ENCODE measurements at regions not wholly inside any gene's neighbourhood (a gene's known extent, or its start where the extent isn't known, plus 50 kb on each side); places are given as distances from the start of the nearest gene placed in this dataset.
"Not testable (repeated sequence)": the region's sequence is repeated elsewhere in the genome, so short reads cannot be mapped to it uniquely, and the experiment has no call there.

- no peak for TF ChIP-seq CTCF (IDR thresholded peaks at IDR 0.05)
- Histone ChIP-seq H3K27me3 (replicated peaks; ENCODE audit: insufficient read depth) (no peaks in the 10 kb centered on the region), H3K36me3 (no peaks in the 10 kb centered on the region), H3K27ac (no peak overlapping the region), H3K4me1 (ENCODE audit: control insufficient read depth in 1 of 2, low read depth in 2 of 2) (no peaks in the 10 kb centered on the region), H3K4me3 (no peak overlapping the region), H3K9me3 (no peaks in the 10 kb centered on the region)
- ATAC-seq (ENCODE audit: insufficient number of reproducible peaks, low FRiP score, low read depth) = no peak
- DNase-seq (ENCODE audit: low spot score) = no peak
These were observed 1017.8 kb upstream of the MIR17HG start for GRCh38 chr13:90329641-90330040.

- TF ChIP-seq CTCF (IDR thresholded peaks at IDR 0.05) = no peak
- no peak for DNase-seq (ENCODE audit: low spot score)
- ATAC-seq (ENCODE audit: insufficient number of reproducible peaks, low FRiP score, low read depth) = no peak
These were observed 1015.5 kb upstream of the MIR17HG start for GRCh38 chr13:90331974-90332373.

GRCh38 chr13:90336507-90336906 is 1011.0 kb upstream of the MIR17HG start:
- TF ChIP-seq CTCF (IDR thresholded peaks at IDR 0.05) = no peak
- DNase-seq (ENCODE audit: low spot score) = no peak
- H3K4me1 ChIP-seq (ENCODE audit: control insufficient read depth in 1 of 2, low read depth in 2 of 2) = no peaks in the 10 kb centered on the region
- no peaks in the 10 kb centered on the region for H3K36me3 ChIP-seq
- H3K27me3 ChIP-seq (replicated peaks; ENCODE audit: insufficient read depth) = no peaks in the 10 kb centered on the region
- H3K4me3 ChIP-seq = no peak overlapping the region
- ATAC-seq (ENCODE audit: insufficient number of reproducible peaks, low FRiP score, low read depth) = no peak
- peaks cover 2% of the 10 kb centered on the region for H3K9me3 ChIP-seq
- H3K27ac ChIP-seq = no peak overlapping the region

More at GRCh38 chr13:90331974-90332373, 1015.5 kb upstream of the MIR17HG start:
- no peaks in the 10 kb centered on the region for H3K27me3 ChIP-seq (replicated peaks; ENCODE audit: insufficient read depth)
- no peak overlapping the region for H3K27ac ChIP-seq
- no peak overlapping the region for H3K4me3 ChIP-seq
- no peaks in the 10 kb centered on the region for H3K36me3 ChIP-seq
- no peaks in the 10 kb centered on the region for H3K9me3 ChIP-seq
- no peaks in the 10 kb centered on the region for H3K4me1 ChIP-seq (ENCODE audit: control insufficient read depth in 1 of 2, low read depth in 2 of 2)

GRCh38 chr13:90341348-90341747 is 1006.1 kb upstream of the MIR17HG start:
- not testable (repeated sequence) for H3K27ac ChIP-seq; H3K27me3 ChIP-seq (replicated peaks; ENCODE audit: insufficient read depth); H3K9me3 ChIP-seq; DNase-seq (ENCODE audit: low spot score); H3K4me1 ChIP-seq (ENCODE audit: control insufficient read depth in 1 of 2, low read depth in 2 of 2); H3K4me3 ChIP-seq; ATAC-seq (ENCODE audit: insufficient number of reproducible peaks, low FRiP score, low read depth); H3K36me3 ChIP-seq

GRCh38 chr13:90348477-90349136 is 998.9 kb upstream of the MIR17HG start:
- H3K4me3 ChIP-seq; H3K4me1 ChIP-seq (ENCODE audit: control insufficient read depth in 1 of 2, low read depth in 2 of 2); DNase-seq (ENCODE audit: low spot score); H3K27ac ChIP-seq; H3K27me3 ChIP-seq (replicated peaks; ENCODE audit: insufficient read depth); H3K36me3 ChIP-seq; H3K9me3 ChIP-seq; ATAC-seq (ENCODE audit: insufficient number of reproducible peaks, low FRiP score, low read depth): not testable (repeated sequence)

GRCh38 chr13:90352763-90353162 is 994.7 kb upstream of the MIR17HG start:
- no peaks in the 10 kb centered on the region for H3K36me3 ChIP-seq
- H3K27ac ChIP-seq = no peak overlapping the region
- no peaks in the 10 kb centered on the region for H3K27me3 ChIP-seq (replicated peaks; ENCODE audit: insufficient read depth)
- no peak for TF ChIP-seq CTCF (IDR thresholded peaks at IDR 0.05)
- ATAC-seq (ENCODE audit: insufficient number of reproducible peaks, low FRiP score, low read depth) (no peak), DNase-seq (ENCODE audit: low spot score) (no peak)
- H3K4me1 ChIP-seq (ENCODE audit: control insufficient read depth in 1 of 2, low read depth in 2 of 2) = no peaks in the 10 kb centered on the region
- no peaks in the 10 kb centered on the region for H3K9me3 ChIP-seq
- H3K4me3 ChIP-seq = no peak overlapping the region

All from thoracic aorta (tissue), 2 donors.